Calu3 (cell line): ENCODE measurements at regions not wholly inside any gene's neighbourhood (a gene's known extent, or its start where the extent isn't known, plus 50 kb on each side); places are given as distances from the start of the nearest gene placed in this dataset.

Experiments used
- BruUV-seq: library from RNA; stranded (reverse); fragments of 400-500 nt; replicated peaks from 2 replicates; lab custom pipeline; 2021; lab: Mats Ljungman, UMichigan
- CTCF ChIA-PET: fragments of 300-600 bp; sonication (Branson Sonifier 250); formaldehyde crosslinking; loops from one replicate; lab custom pipeline; 2022; ENCODE audit warnings: antibody characterized with exemption; lab: Charles Lee
- DNase-seq: peaks from one replicate; pipeline ENCODE4 v3.0.0; 2022
- H3K27ac Mint-ChIP-seq: one replicate; pipeline ENCODE4 v1.8.0; 2022; ENCODE audit warnings: mixed read lengths; ENCODE audit not compliant: unreplicated experiment
- H3K27me3 Mint-ChIP-seq: one replicate; pipeline ENCODE4 v1.8.0; 2022; ENCODE audit warnings: mixed read lengths; ENCODE audit not compliant: unreplicated experiment
- H3K36me3 Mint-ChIP-seq: one replicate; pipeline ENCODE4 v1.8.0; 2022; ENCODE audit warnings: mild to moderate bottlenecking, moderate library complexity, mixed read lengths; ENCODE audit not compliant: insufficient read depth, unreplicated experiment
- H3K4me1 Mint-ChIP-seq: one replicate; pipeline ENCODE4 v1.8.0; 2022; ENCODE audit warnings: mild to moderate bottlenecking, low read depth, mixed read lengths; ENCODE audit not compliant: unreplicated experiment
- H3K4me3 Mint-ChIP-seq: one replicate; pipeline ENCODE4 v1.8.0; 2022; ENCODE audit warnings: mild to moderate bottlenecking, low read depth, moderate library complexity, mixed read lengths; ENCODE audit not compliant: unreplicated experiment
- H3K9me3 Mint-ChIP-seq: one replicate; pipeline ENCODE4 v1.8.0; 2022; ENCODE audit warnings: low read depth, mixed read lengths; ENCODE audit not compliant: unreplicated experiment
- intact Hi-C: fragments of 100-400 bp; cut with micrococcal nuclease; formaldehyde crosslinking; loops from one replicate; pipeline ENCODE4 v1.10.0; 2022; ENCODE audit not compliant: unreplicated experiment
- TF ChIP-seq, protein P1 (sequence below): fragments of 200-600 bp; IDR thresholded peaks from one replicate; pipeline ENCODE4 v1.8.0; 2022; ENCODE audit warnings: antibody characterized with exemption; ENCODE audit not compliant: unreplicated experiment

GRCh38 chr16:52928955-52929354 lies 123.7 kb downstream of the CHD9NB start:
- no peaks in the 10 kb centered on the region for H3K27me3 Mint-ChIP-seq
- no peak overlapping the region for H3K27ac Mint-ChIP-seq
- no TSS peak for BruUV-seq
- intact Hi-C loops, result no loop called here
- H3K4me3 Mint-ChIP-seq, result no peak overlapping the region
- CTCF ChIA-PET, result no interaction called here
- TF ChIP-seq, protein P1, sequence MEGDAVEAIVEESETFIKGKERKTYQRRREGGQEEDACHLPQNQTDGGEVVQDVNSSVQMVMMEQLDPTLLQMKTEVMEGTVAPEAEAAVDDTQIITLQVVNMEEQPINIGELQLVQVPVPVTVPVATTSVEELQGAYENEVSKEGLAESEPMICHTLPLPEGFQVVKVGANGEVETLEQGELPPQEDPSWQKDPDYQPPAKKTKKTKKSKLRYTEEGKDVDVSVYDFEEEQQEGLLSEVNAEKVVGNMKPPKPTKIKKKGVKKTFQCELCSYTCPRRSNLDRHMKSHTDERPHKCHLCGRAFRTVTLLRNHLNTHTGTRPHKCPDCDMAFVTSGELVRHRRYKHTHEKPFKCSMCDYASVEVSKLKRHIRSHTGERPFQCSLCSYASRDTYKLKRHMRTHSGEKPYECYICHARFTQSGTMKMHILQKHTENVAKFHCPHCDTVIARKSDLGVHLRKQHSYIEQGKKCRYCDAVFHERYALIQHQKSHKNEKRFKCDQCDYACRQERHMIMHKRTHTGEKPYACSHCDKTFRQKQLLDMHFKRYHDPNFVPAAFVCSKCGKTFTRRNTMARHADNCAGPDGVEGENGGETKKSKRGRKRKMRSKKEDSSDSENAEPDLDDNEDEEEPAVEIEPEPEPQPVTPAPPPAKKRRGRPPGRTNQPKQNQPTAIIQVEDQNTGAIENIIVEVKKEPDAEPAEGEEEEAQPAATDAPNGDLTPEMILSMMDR, result no peak
- no peaks in the 10 kb centered on the region for H3K36me3 Mint-ChIP-seq
- H3K9me3 Mint-ChIP-seq, result peaks cover 3% of the 10 kb centered on the region
- DNase-seq, result no peak
- no peaks in the 10 kb centered on the region for H3K4me1 Mint-ChIP-seq

DNA sequence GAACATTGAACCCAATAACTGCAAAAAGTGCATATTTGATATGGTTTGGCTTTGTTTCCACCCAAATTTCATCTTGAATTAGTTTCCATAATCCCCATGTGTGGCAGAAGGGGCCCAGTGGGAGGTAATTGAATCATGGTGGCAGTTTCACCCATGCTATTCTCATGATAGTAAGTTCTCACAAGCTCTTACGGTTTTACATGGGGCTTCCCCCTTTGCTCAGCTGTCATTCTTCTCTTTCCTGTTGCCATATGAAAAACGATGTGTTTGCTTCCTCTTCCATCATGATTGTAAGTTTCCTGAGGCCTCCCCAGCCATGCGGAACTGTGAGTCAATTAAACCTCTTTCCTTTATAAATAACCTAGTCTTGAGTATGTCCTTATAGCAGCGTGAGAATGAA lies 127.6 kb downstream of the CHD9NB start:
- Mint-ChIP-seq H3K4me1 (no peaks in the 10 kb centered on the region), H3K9me3 (no peaks in the 10 kb centered on the region), H3K4me3 (no peak overlapping the region), H3K36me3 (no peaks in the 10 kb centered on the region), H3K27me3 (no peaks in the 10 kb centered on the region), H3K27ac (no peak overlapping the region)
- no peak for DNase-seq
- no TSS peak for BruUV-seq
- TF ChIP-seq, protein P1, result no peak
- intact Hi-C loops, result no loop called here
- CTCF ChIA-PET, result no interaction called here

- intact Hi-C loops, result no loop called here
- TF ChIP-seq, protein P1, result no peak
- no peak overlapping the region for H3K4me3 Mint-ChIP-seq
- no peaks in the 10 kb centered on the region for H3K9me3 Mint-ChIP-seq
- no peaks in the 10 kb centered on the region for H3K4me1 Mint-ChIP-seq
- no peaks in the 10 kb centered on the region for H3K27me3 Mint-ChIP-seq
- DNase-seq, result no peak
- CTCF ChIA-PET, result no interaction called here
- H3K36me3 Mint-ChIP-seq, result no peaks in the 10 kb centered on the region
- no peak overlapping the region for H3K27ac Mint-ChIP-seq
- BruUV-seq, result no TSS peak
Measured at GRCh38 chr16:52924162-52924561, 128.5 kb downstream of the CHD9NB start.

DNA sequence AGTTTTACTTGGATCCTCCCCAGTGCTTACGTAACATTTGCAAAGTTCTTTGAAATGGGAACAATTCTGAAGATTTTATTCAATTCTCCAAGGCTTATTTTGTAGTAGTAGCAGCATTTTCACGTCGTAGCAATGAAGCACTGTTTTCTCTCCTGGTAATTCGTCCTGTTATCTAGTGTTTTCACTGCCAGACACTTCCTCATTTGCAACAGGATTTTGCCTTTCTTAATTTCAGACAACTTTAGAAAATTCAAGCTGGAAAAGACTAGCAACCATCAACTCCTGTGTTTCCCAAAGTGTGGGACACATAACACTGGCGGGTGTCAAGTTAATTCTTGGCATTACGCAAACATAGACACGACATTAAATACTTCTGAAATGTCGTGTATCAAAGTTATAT lies 131.6 kb downstream of the CHD9NB start:
- no peaks in the 10 kb centered on the region for H3K36me3 Mint-ChIP-seq
- intact Hi-C loops, result no loop called here
- H3K9me3 Mint-ChIP-seq, result no peaks in the 10 kb centered on the region
- no peak for DNase-seq
- CTCF ChIA-PET, result interaction anchor here (0.6 kb wide), 1 partner anchor 15 kb away, joined by 3 read pairs; no protein-coding TSS in a partner anchor
- no TSS peak for BruUV-seq
- H3K4me1 Mint-ChIP-seq, result no peaks in the 10 kb centered on the region
- no peaks in the 10 kb centered on the region for H3K27me3 Mint-ChIP-seq
- H3K27ac Mint-ChIP-seq, result no peak overlapping the region
- TF ChIP-seq, protein P1, result no peak
- H3K4me3 Mint-ChIP-seq, result no peak overlapping the region
